ENCODE measurements at regions not wholly inside any gene's neighbourhood (a gene's known extent, or its start where the extent isn't known, plus 50 kb on each side); places are given as distances from the start of the nearest gene placed in this dataset.

- TF ChIP-seq CTCF (IDR thresholded peaks at IDR 0.05; ENCODE audit: insufficient read depth, low read length, poor library complexity, severe bottlenecking) (no peak), EZH2phosphoT487 (conservative IDR thresholded peaks at IDR 0.05; ENCODE audit: low read length) (no peak)
Measured at GRCh38 chr1:73467731-73468130, 730.2 kb downstream of the LRRIQ3 start.
